ENCODE measurements at regions not wholly inside any gene's neighbourhood (a gene's known extent, or its start where the extent isn't known, plus 50 kb on each side); places are given as distances from the start of the nearest gene placed in this dataset.

DNA sequence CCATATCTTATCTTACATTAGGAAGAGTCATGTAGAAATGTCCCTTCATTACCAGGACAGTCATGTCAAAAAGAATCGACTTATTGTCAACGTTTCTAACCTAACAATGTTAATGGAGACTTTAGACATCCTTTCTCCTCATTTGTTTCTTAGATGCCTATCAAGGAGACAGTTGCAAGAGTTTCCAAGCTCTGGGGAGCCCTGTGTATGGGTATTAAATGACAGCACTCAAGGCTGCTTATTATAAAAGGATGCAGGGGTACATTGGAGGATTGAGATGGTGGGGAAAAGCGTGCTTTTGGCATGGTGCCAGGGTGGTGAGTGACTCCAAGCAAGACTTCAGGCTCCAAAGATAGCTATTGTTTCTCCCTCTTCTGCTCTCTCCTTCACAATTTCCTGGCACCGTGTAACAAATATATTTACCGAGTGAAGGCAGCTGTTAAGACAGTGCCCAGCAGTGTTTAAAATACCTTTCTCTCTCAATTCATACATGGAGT, 461.3 kb upstream of the CLINT1 start:
- intact Hi-C loops (cut with DNase I) = no loop called here
- DNase-seq = no peak
- H3K9me3 ChIP-seq = no peaks in the 10 kb centered on the region
- H3K27ac ChIP-seq = no peak overlapping the region
- H3K4me1 ChIP-seq = no peaks in the 10 kb centered on the region
- H3K4me3 ChIP-seq = no peak overlapping the region
- no peak for TF ChIP-seq POLR2A (IDR thresholded peaks at IDR 0.05)
- TF ChIP-seq, protein P1, sequence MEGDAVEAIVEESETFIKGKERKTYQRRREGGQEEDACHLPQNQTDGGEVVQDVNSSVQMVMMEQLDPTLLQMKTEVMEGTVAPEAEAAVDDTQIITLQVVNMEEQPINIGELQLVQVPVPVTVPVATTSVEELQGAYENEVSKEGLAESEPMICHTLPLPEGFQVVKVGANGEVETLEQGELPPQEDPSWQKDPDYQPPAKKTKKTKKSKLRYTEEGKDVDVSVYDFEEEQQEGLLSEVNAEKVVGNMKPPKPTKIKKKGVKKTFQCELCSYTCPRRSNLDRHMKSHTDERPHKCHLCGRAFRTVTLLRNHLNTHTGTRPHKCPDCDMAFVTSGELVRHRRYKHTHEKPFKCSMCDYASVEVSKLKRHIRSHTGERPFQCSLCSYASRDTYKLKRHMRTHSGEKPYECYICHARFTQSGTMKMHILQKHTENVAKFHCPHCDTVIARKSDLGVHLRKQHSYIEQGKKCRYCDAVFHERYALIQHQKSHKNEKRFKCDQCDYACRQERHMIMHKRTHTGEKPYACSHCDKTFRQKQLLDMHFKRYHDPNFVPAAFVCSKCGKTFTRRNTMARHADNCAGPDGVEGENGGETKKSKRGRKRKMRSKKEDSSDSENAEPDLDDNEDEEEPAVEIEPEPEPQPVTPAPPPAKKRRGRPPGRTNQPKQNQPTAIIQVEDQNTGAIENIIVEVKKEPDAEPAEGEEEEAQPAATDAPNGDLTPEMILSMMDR (IDR thresholded peaks at IDR 0.05) = no peak
- H3K27me3 ChIP-seq = no peaks in the 10 kb centered on the region
- ATAC-seq = no peak
- WGBS (ENCODE audit: insufficient coverage, low coverage, low lambda C conversion rate, missing lambda C conversion rate) = 47% methylated on average over 5 of the region's 5 CpGs
- H3K36me3 ChIP-seq = no peaks in the 10 kb centered on the region

DNA sequence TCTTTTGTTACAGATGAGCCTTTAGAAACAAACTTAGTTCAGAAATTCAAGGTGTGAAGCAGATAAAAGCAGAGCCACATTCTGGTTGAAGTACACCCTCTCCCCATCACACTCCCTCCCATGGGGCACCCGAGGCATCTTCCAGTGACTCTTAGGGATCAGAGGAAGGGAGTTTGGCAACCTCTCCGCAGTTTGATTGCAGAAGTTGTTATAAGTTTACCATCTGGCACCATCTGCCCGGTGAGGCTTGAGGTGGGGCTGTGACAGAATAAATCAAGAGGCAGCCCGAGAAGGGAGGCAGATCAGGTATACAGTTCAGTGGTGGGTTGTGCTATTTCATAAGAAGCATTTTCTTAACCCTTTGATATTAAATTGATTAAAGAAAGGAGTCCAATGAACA, 458.6 kb upstream of the CLINT1 start:
- TF ChIP-seq, protein P1 (IDR thresholded peaks at IDR 0.05) = no peak
- no peak for TF ChIP-seq POLR2A (IDR thresholded peaks at IDR 0.05)
- DNase-seq (no peak), ATAC-seq (no peak)
- intact Hi-C loops (cut with DNase I) = no loop called here
- Histone ChIP-seq H3K27me3 (no peaks in the 10 kb centered on the region), H3K4me3 (no peak overlapping the region), H3K27ac (no peak overlapping the region), H3K4me1 (no peaks in the 10 kb centered on the region), H3K9me3 (no peaks in the 10 kb centered on the region), H3K36me3 (no peaks in the 10 kb centered on the region)
- 61% methylated on average over 4 of the region's 4 CpGs for WGBS (ENCODE audit: insufficient coverage, low coverage, low lambda C conversion rate, missing lambda C conversion rate)

DNA sequence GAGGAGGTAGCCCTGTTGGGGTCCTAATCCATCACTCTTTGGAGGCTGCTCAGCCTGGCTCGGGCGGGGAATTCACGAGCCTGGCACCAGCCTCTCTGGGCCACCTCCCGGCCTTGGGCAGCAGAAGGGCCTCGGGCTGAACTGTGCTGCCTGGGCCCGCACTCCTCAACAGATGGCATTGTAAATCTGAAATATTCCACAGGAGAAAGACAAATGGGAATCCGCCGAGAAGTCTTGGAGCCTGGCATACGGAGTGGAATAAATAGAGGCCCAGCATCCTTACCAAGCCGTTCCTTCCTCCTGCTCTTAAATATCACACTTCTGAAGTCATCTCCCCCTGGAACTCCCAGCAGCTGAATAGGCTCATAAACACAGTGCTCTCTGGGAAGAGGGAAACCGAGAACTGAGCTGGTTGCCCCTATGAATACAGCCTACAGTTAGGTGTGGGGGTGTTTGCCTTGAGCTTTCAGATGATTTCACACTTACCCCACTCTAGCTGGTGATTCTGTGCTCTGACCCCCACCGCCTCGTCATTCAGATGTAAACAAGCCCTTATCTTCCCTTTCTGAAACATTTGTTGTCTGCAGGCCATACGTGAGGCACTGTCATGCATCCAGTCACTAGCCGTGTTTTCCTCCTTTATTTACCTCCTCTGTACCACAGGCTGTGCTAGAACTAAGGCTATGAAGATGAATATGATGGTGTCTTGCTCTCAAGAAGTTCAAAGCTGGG, 455.0 kb upstream of the CLINT1 start:
- no peaks in the 10 kb centered on the region for H3K36me3 ChIP-seq
- H3K9me3 ChIP-seq = no peaks in the 10 kb centered on the region
- H3K27me3 ChIP-seq = no peaks in the 10 kb centered on the region
- no peaks in the 10 kb centered on the region for H3K4me1 ChIP-seq
- intact Hi-C loops (cut with DNase I) = no loop called here
- TF ChIP-seq POLR2A (IDR thresholded peaks at IDR 0.05) = no peak
- TF ChIP-seq, protein P1 (IDR thresholded peaks at IDR 0.05) = no peak
- DNase-seq (no peak), ATAC-seq (no peak)
- H3K27ac ChIP-seq = no peak overlapping the region
- H3K4me3 ChIP-seq = no peak overlapping the region
- 100% methylated on average over 1 of the region's 15 CpGs for WGBS (ENCODE audit: insufficient coverage, low coverage, low lambda C conversion rate, missing lambda C conversion rate)

DNA sequence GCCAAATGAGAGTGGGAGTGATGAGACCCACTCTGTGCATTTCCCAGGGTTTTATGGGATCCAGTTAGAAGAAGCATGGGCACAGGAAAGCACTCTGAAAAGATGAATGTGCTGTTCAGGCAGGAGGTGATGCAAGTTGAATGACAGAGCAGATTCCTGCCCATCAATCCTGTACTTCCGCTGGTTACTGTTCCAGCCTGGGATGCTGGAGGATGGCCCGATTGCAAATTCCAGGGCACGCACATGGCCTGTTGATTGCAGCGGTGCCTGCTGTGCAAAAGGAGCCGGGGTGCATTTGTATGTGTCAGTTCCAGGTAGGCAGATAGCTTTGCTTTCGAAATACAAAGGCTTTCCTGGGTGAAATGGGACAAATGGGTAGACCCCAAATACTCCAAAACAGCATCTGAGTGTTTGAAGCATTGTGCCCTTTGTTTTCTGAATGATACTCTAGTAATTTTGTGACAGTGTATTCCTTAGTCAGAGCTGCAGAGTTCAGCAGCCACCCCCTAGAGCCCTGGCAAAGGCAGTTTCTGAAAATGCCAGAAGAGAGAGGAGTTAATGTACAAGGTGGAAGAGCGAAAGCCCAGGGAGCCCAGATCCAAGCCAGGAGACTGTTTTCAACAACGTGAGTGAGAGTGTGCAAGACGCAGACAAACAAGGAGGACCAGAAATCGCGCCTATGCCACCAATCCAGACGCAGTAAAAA, 454.2 kb upstream of the CLINT1 start:
- Histone ChIP-seq H3K27ac (no peak overlapping the region), H3K36me3 (no peaks in the 10 kb centered on the region), H3K27me3 (no peaks in the 10 kb centered on the region), H3K4me3 (no peak overlapping the region), H3K9me3 (no peaks in the 10 kb centered on the region), H3K4me1 (no peaks in the 10 kb centered on the region)
- no peak for DNase-seq
- 87% methylated on average over 9 of the region's 12 CpGs for WGBS (ENCODE audit: insufficient coverage, low coverage, low lambda C conversion rate, missing lambda C conversion rate)
- TF ChIP-seq POLR2A (IDR thresholded peaks at IDR 0.05) = no peak
- TF ChIP-seq, protein P1 (IDR thresholded peaks at IDR 0.05) = no peak
- ATAC-seq = no peak
- intact Hi-C loops (cut with DNase I) = no loop called here
